ENCODE measurements at regions not wholly inside any gene's neighbourhood (a gene's known extent, or its start where the extent isn't known, plus 50 kb on each side); places are given as distances from the start of the nearest gene placed in this dataset.

DNA sequence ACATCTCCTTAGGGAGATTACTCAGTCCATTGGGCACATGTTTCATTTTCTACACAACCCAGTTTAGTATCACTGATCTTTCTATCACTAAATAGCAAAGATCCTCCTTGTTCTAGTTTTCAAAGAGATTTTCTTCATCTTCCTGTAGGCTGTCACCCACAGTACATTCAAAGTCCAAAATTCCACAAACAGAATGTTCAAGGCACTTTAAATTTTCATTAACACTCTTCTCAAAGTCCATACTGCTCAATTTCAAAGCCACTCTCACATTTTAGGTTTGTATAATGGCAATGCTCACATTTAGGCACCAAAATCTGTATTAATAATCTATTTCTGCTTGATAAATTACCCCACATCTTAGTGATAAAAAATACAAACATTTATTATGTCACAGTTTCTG is 152.8 kb downstream of the FSIP2 start:
- DNase-seq (no peak), ATAC-seq (no peak)
- H3K27ac ChIP-seq: no peak overlapping the region
- H3K9me3 ChIP-seq: no peaks in the 10 kb centered on the region
- intact Hi-C loops (cut with DNase I): no loop called here
- no peaks in the 10 kb centered on the region for H3K4me1 ChIP-seq
- no peaks in the 10 kb centered on the region for H3K36me3 ChIP-seq (replicated peaks in 1 of 2; ENCODE audit: insufficient read depth in 1 of 2, low read depth in 2 of 2)
- no peak overlapping the region for H3K4me3 ChIP-seq
- TF ChIP-seq POLR2A (IDR thresholded peaks at IDR 0.05): no peak
- TF ChIP-seq, protein P1, sequence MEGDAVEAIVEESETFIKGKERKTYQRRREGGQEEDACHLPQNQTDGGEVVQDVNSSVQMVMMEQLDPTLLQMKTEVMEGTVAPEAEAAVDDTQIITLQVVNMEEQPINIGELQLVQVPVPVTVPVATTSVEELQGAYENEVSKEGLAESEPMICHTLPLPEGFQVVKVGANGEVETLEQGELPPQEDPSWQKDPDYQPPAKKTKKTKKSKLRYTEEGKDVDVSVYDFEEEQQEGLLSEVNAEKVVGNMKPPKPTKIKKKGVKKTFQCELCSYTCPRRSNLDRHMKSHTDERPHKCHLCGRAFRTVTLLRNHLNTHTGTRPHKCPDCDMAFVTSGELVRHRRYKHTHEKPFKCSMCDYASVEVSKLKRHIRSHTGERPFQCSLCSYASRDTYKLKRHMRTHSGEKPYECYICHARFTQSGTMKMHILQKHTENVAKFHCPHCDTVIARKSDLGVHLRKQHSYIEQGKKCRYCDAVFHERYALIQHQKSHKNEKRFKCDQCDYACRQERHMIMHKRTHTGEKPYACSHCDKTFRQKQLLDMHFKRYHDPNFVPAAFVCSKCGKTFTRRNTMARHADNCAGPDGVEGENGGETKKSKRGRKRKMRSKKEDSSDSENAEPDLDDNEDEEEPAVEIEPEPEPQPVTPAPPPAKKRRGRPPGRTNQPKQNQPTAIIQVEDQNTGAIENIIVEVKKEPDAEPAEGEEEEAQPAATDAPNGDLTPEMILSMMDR (IDR thresholded peaks at IDR 0.05): no peak
- H3K27me3 ChIP-seq: no peaks in the 10 kb centered on the region

DNA sequence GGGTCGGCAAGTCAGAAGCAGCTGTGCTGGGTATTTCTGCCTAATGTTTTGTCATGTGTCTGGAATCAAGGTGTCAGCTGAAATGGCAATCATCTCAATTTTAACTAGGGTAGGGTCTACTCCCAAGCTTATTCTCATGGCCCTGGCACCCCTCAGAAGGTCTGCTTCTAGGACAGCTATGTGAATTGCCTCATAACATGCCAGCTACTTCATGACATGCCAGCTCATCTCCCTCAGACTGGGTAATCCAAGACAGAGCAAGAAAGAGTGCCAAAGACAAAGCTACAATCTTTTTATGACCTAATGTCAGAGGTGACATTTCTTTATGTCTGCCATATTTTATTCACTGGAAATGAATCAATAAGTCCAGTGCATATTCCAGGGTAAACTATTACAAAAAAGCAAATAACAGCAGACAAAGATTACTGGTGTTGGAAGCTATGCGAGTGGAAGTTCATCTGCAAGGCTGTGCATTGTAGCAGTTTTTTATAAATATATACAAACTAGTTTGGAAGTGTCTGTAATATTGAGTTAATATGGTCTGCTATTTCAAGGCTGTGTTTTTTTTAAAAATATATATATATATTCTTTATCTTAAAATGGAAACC is 153.3 kb downstream of the FSIP2 start:
- DNase-seq: no peak
- Histone ChIP-seq H3K36me3 (replicated peaks in 1 of 2; ENCODE audit: insufficient read depth in 1 of 2, low read depth in 2 of 2) (no peaks in the 10 kb centered on the region), H3K27ac (no peak overlapping the region), H3K4me3 (no peak overlapping the region), H3K27me3 (no peaks in the 10 kb centered on the region), H3K4me1 (no peaks in the 10 kb centered on the region), H3K9me3 (no peaks in the 10 kb centered on the region)
- no peak for TF ChIP-seq POLR2A (IDR thresholded peaks at IDR 0.05)
- TF ChIP-seq, protein P1 (IDR thresholded peaks at IDR 0.05): no peak
- intact Hi-C loops (cut with DNase I): no loop called here
- 69 to 77% methylated on average over 2 of the region's 2 CpGs for WGBS, 2 donors
- ATAC-seq: no peak

DNA sequence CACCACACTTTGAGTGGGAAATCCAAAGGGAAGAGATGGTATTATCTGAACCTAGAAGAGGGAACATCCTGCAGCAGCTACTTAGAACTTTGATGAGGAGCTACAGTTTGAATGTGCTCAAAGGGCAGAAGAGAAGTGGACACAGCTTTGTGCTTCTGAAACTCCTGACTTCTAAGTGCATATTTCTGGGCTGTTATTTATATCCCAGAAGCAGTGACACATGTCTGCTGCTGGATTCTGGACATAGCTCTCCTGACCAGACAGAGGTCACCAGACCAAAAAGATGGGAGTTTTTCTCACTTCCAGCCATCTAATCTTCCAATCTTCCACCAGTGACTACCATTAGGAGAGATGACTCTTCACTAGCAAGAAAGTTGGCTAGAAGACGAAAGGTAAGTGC is 153.9 kb downstream of the FSIP2 start:
- Histone ChIP-seq H3K27ac (no peak overlapping the region), H3K4me1 (no peaks in the 10 kb centered on the region), H3K27me3 (no peaks in the 10 kb centered on the region), H3K36me3 (replicated peaks in 1 of 2; ENCODE audit: insufficient read depth in 1 of 2, low read depth in 2 of 2) (no peaks in the 10 kb centered on the region), H3K4me3 (no peak overlapping the region), H3K9me3 (no peaks in the 10 kb centered on the region)
- intact Hi-C loops (cut with DNase I): no loop called here
- ATAC-seq: no peak
- TF ChIP-seq POLR2A (IDR thresholded peaks at IDR 0.05): no peak
- TF ChIP-seq, protein P1 (IDR thresholded peaks at IDR 0.05): no peak
- WGBS, 2 donors: 95 to 96% methylated on average over 1 of the region's 1 CpG
- no peak for DNase-seq

DNA sequence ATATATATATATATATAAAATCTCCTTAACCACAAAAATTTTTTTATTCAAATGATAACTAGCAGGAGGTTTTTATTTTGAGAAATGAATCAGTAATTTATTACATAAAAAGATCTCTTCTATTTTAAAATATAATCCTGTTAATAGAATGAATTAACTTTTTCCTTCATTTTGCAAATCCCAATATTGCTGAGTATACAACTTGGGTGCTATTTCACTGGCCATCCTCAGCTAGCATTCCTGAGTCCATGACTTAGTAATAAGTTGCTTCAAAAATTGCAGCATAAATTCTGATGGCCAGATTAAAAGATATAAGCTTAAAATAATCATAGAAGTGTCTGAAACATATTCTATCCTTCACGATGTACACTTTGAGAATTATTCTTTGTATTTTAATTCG is 155.6 kb downstream of the FSIP2 start:
- H3K4me3 ChIP-seq: no peak overlapping the region
- H3K27me3 ChIP-seq: no peaks in the 10 kb centered on the region
- H3K36me3 ChIP-seq (replicated peaks in 1 of 2; ENCODE audit: insufficient read depth in 1 of 2, low read depth in 2 of 2): no peaks in the 10 kb centered on the region
- intact Hi-C loops (cut with DNase I): no loop called here
- 86 to 90% methylated on average over 2 of the region's 2 CpGs for WGBS, 2 donors
- H3K9me3 ChIP-seq: no peaks in the 10 kb centered on the region
- DNase-seq: no peak
- no peak overlapping the region for H3K27ac ChIP-seq
- no peak for ATAC-seq
- TF ChIP-seq POLR2A (IDR thresholded peaks at IDR 0.05): no peak
- TF ChIP-seq, protein P1 (IDR thresholded peaks at IDR 0.05): no peak
- no peaks in the 10 kb centered on the region for H3K4me1 ChIP-seq

Measured in body of pancreas (tissue), 4 donors.